ENCODE measurements at regions not wholly inside any gene's neighbourhood (a gene's known extent, or its start where the extent isn't known, plus 50 kb on each side); places are given as distances from the start of the nearest gene placed in this dataset.

GRCh38 chr7:120052884-120053382 is 220.0 kb upstream of the KCND2 start:
- TF ChIP-seq CTCF (IDR thresholded peaks at IDR 0.05; ENCODE audit: low read depth, low read length, missing control alignments): no peak
- no peak overlapping the region for H3K4me3 ChIP-seq (ENCODE audit: low read depth, low read length)
- DNase-seq (ENCODE audit: low read depth): no peak

- H3K4me3 ChIP-seq (ENCODE audit: low read depth, low read length): no peak overlapping the region
- no peak for TF ChIP-seq CTCF (IDR thresholded peaks at IDR 0.05; ENCODE audit: low read depth, low read length, missing control alignments)
- no peak for DNase-seq (ENCODE audit: low read depth)
Measured at GRCh38 chr7:120053390-120053961, 219.5 kb upstream of the KCND2 start.

GRCh38 chr7:120054376-120055100 is 218.4 kb upstream of the KCND2 start:
- H3K4me3 ChIP-seq (ENCODE audit: low read depth, low read length): no peak overlapping the region
- TF ChIP-seq CTCF (IDR thresholded peaks at IDR 0.05; ENCODE audit: low read depth, low read length, missing control alignments): no peak
- DNase-seq (ENCODE audit: low read depth): no peak

- H3K4me3 ChIP-seq (ENCODE audit: low read depth, low read length): no peak overlapping the region
- no peak for DNase-seq (ENCODE audit: low read depth)
- TF ChIP-seq CTCF (IDR thresholded peaks at IDR 0.05; ENCODE audit: low read depth, low read length, missing control alignments): no peak
Measured at GRCh38 chr7:120055300-120055699, 217.7 kb upstream of the KCND2 start.

- TF ChIP-seq CTCF (IDR thresholded peaks at IDR 0.05; ENCODE audit: low read depth, low read length, missing control alignments): no peak
- no peak for DNase-seq (ENCODE audit: low read depth)
- no peak overlapping the region for H3K4me3 ChIP-seq (ENCODE audit: low read depth, low read length)
Measured at GRCh38 chr7:120056227-120056626, 216.7 kb upstream of the KCND2 start.

GRCh38 chr7:120059641-120060040 is 213.3 kb upstream of the KCND2 start:
- DNase-seq (ENCODE audit: low read depth): no peak
- no peak overlapping the region for H3K4me3 ChIP-seq (ENCODE audit: low read depth, low read length)
- no peak for TF ChIP-seq CTCF (IDR thresholded peaks at IDR 0.05; ENCODE audit: low read depth, low read length, missing control alignments)

GRCh38 chr7:120060281-120060680 is 212.7 kb upstream of the KCND2 start:
- no peak overlapping the region for H3K4me3 ChIP-seq (ENCODE audit: low read depth, low read length)
- DNase-seq (ENCODE audit: low read depth): no peak
- TF ChIP-seq CTCF (IDR thresholded peaks at IDR 0.05; ENCODE audit: low read depth, low read length, missing control alignments): no peak

Data from GM12864 (cell line).